ENCODE measurements at regions not wholly inside any gene's neighbourhood (a gene's known extent, or its start where the extent isn't known, plus 50 kb on each side); places are given as distances from the start of the nearest gene placed in this dataset.

DNA sequence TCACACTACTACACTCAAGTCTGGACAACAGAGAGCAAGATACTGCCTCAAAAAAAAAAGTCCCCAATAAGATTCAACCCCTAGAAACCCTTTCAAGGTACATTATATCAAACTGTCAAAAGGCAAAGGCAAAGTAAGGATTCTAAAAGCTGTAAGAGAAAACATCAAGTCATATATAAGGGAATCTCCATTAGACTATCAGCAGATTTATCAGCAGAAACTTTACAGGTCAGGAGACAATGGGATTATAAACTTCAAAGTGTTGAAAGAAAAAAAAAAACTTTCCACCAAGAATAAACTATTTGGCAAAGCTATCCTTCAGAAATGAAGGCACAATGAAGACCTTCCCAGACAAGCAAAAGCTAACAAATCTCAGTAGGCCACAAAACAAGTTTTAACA is 63.5 kb upstream of the DMRT1 start:
- TF ChIP-seq, protein P1, sequence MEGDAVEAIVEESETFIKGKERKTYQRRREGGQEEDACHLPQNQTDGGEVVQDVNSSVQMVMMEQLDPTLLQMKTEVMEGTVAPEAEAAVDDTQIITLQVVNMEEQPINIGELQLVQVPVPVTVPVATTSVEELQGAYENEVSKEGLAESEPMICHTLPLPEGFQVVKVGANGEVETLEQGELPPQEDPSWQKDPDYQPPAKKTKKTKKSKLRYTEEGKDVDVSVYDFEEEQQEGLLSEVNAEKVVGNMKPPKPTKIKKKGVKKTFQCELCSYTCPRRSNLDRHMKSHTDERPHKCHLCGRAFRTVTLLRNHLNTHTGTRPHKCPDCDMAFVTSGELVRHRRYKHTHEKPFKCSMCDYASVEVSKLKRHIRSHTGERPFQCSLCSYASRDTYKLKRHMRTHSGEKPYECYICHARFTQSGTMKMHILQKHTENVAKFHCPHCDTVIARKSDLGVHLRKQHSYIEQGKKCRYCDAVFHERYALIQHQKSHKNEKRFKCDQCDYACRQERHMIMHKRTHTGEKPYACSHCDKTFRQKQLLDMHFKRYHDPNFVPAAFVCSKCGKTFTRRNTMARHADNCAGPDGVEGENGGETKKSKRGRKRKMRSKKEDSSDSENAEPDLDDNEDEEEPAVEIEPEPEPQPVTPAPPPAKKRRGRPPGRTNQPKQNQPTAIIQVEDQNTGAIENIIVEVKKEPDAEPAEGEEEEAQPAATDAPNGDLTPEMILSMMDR (IDR thresholded peaks at IDR 0.05 in 4 of 5, conservative IDR thresholded peaks at IDR 0.05 in 1 of 5): no peak
- TF ChIP-seq POLR2A (IDR thresholded peaks at IDR 0.05): no peak
